Liver (tissue), 8 donors: ENCODE measurements at regions not wholly inside any gene's neighbourhood (a gene's known extent, or its start where the extent isn't known, plus 50 kb on each side); places are given as distances from the start of the nearest gene placed in this dataset.

ENCODE experiments used
- DNase-seq: peaks from one replicate; pipeline ENCODE4 v3.0.0-alpha.2; 2017; ENCODE audit warnings: low spot score
- H3K27ac ChIP-seq, 2 donors: one replicate each; pipeline ENCODE4 v1.7.0; 2013; ENCODE audit warnings: inconsistent platforms in 2 of 2, low read length in 2 of 2, control low read depth in 1 of 2, low read depth in 1 of 2, mild to moderate bottlenecking in 1 of 2
- H3K27me3 ChIP-seq, 4 donors: one replicate each; pipeline versions ENCODE4 v1.6.1 to v1.7.0; 2013; ENCODE audit warnings: low read length in 3 of 4, inconsistent platforms in 1 of 4, mild to moderate bottlenecking in 1 of 4, moderate library complexity in 1 of 4; ENCODE audit not compliant: control insufficient read depth in 4 of 4, insufficient read depth in 4 of 4
- H3K36me3 ChIP-seq, 4 donors: one replicate each; pipeline versions ENCODE4 v1.6.1 to v1.7.0; 2013; ENCODE audit warnings: low read length in 3 of 4, mild to moderate bottlenecking in 3 of 4, low read depth in 1 of 4, moderate library complexity in 1 of 4; ENCODE audit not compliant: control insufficient read depth in 4 of 4, insufficient read depth in 3 of 4
- H3K4me1 ChIP-seq, 4 donors: one replicate each; pipeline versions ENCODE4 v1.6.1 to v1.7.0; 2013; ENCODE audit warnings: low read length in 3 of 4, mild to moderate bottlenecking in 3 of 4, moderate library complexity in 1 of 4; ENCODE audit not compliant: control insufficient read depth in 4 of 4, insufficient read depth in 4 of 4
- H3K4me3 ChIP-seq, 3 donors: one replicate each; pipeline versions ENCODE4 v1.6.1 to v1.7.0; 2013; ENCODE audit warnings: low read length in 3 of 3, control low read depth in 1 of 3, low read depth in 1 of 3, mild to moderate bottlenecking in 1 of 3
- H3K9ac ChIP-seq, 2 donors: one replicate each; pipeline ENCODE4 v1.7.0; 2013; ENCODE audit warnings: low read length in 2 of 2, mild to moderate bottlenecking in 2 of 2, moderate library complexity in 2 of 2, control low read depth in 1 of 2, low read depth in 1 of 2
- H3K9me3 ChIP-seq, 4 donors: one replicate each; pipeline versions ENCODE4 v1.6.1 to v1.7.0; 2013; ENCODE audit warnings: low read length in 3 of 4; ENCODE audit not compliant: control insufficient read depth in 4 of 4
- ATF3 ChIP-seq: IDR thresholded peaks from 2 replicates; pipeline ENCODE4 v1.6.1; 2016; ENCODE audit warnings: antibody characterized with exemption
- CTCF ChIP-seq: fragments of 150-350 bp; IDR thresholded peaks from 2 replicates; pipeline ENCODE4 v1.5.1; 2017; ENCODE audit warnings: improper control_type of control experiment, low read depth, low read length; ENCODE audit not compliant: missing input control
- EGR1 ChIP-seq, 2 donors: IDR thresholded peaks; 2 replicates each; pipeline ENCODE4 v1.6.1; 2016 to 2018; ENCODE audit warnings: antibody characterized with exemption in 2 of 2, low read depth in 2 of 2
- FOXA1 ChIP-seq: IDR thresholded peaks from 2 replicates; pipeline ENCODE4 v1.6.1; 2016; ENCODE audit warnings: antibody characterized with exemption
- FOXA2 ChIP-seq: IDR thresholded peaks from 2 replicates; pipeline ENCODE4 v1.6.1; 2016; ENCODE audit warnings: antibody characterized with exemption
- HNF4A ChIP-seq, 2 donors: conservative IDR thresholded peaks; 2 replicates each; pipeline ENCODE4 v1.6.1; 2016; ENCODE audit warnings: antibody characterized with exemption in 2 of 2, mild to moderate bottlenecking in 2 of 2
- HNF4G ChIP-seq: IDR thresholded peaks from 2 replicates; pipeline ENCODE4 v1.6.1; 2016; ENCODE audit warnings: antibody characterized with exemption
- JUND ChIP-seq, 2 donors: IDR thresholded peaks; 2 replicates each; pipeline ENCODE4 v1.6.1; 2016; ENCODE audit warnings: antibody characterized with exemption in 2 of 2
- MAX ChIP-seq: IDR thresholded peaks from 2 replicates; pipeline ENCODE4 v1.6.1; 2016; ENCODE audit warnings: antibody characterized with exemption
- NR2F2 ChIP-seq: IDR thresholded peaks from 2 replicates; pipeline ENCODE4 v1.6.1; 2016; ENCODE audit warnings: antibody characterized with exemption
- RAD21 ChIP-seq, 2 donors: IDR thresholded peaks; 2 replicates each; pipeline ENCODE4 v1.6.1; 2016; ENCODE audit warnings: antibody characterized with exemption in 2 of 2, mild to moderate bottlenecking in 2 of 2
- REST ChIP-seq: IDR thresholded peaks from 2 replicates; pipeline ENCODE4 v1.6.1; 2016; ENCODE audit warnings: antibody characterized with exemption, mild to moderate bottlenecking
- SP1 ChIP-seq: IDR thresholded peaks from 2 replicates; pipeline ENCODE4 v1.6.1; 2018; ENCODE audit warnings: antibody characterized with exemption, mild to moderate bottlenecking
- TAF1 ChIP-seq: conservative IDR thresholded peaks from 2 replicates; pipeline ENCODE4 v1.6.1; 2016; ENCODE audit warnings: antibody characterized with exemption, mild to moderate bottlenecking
- YY1 ChIP-seq: IDR thresholded peaks from 2 replicates; pipeline ENCODE4 v1.6.1; 2016; ENCODE audit warnings: antibody characterized with exemption, mild to moderate bottlenecking
- ZBTB33 ChIP-seq: IDR thresholded peaks from 2 replicates; pipeline ENCODE4 v1.6.1; 2016; ENCODE audit warnings: antibody characterized with exemption
- WGBS: extraction: QIAGEN DNeasy Blood & Tissue Kit; methylation state at CpG from one replicate; pipeline ENCODE4 v1.1.7; 2013; 5-methylcytosine and 5-hydroxymethylcytosine counted together
- donor health status: healthy.
- donor health status: healthy.
- donor health status: healthy.
- donor health status: healthy.
- donor health status: healthy.

- no peak for TF ChIP-seq ZBTB33
- TF ChIP-seq JUND (IDR thresholded peaks at IDR 0.05), result no peak
- no peak for TF ChIP-seq MAX
These were observed 70.9 kb upstream of the ZSWIM6 start (continued) for GRCh38 chr5:61261136-61261535.

GRCh38 chr5:61262080-61262479, 70.0 kb upstream of the ZSWIM6 start:
- no peak overlapping the region for H3K27ac ChIP-seq
- no peak for TF ChIP-seq MAX
- 81% methylated on average over 5 of the region's 5 CpGs for WGBS
- H3K27me3 ChIP-seq, result no peaks in the 10 kb centered on the region
- no peaks in the 10 kb centered on the region for H3K9me3 ChIP-seq
- no peaks in the 10 kb centered on the region for H3K36me3 ChIP-seq
- no peaks in the 10 kb centered on the region for H3K4me1 ChIP-seq
- no peak overlapping the region for H3K4me3 ChIP-seq
- no peak for DNase-seq
- no peak overlapping the region for H3K9ac ChIP-seq

- no peak overlapping the region for H3K9ac ChIP-seq
- no peak for DNase-seq
- H3K27me3 ChIP-seq, result no peaks in the 10 kb centered on the region
- H3K27ac ChIP-seq, result no peak overlapping the region
- H3K9me3 ChIP-seq, result no peaks in the 10 kb centered on the region
- no peaks in the 10 kb centered on the region for H3K4me1 ChIP-seq
- no peak overlapping the region for H3K4me3 ChIP-seq
- TF ChIP-seq SP1 (no peak), REST (no peak), HNF4G (no peak), HNF4A (conservative IDR thresholded peaks at IDR 0.05) (no peak), JUND (IDR thresholded peaks at IDR 0.05) (no peak), ATF3 (no peak), RAD21 (IDR thresholded peaks at IDR 0.05) (no peak), YY1 (no peak), EGR1 (IDR thresholded peaks at IDR 0.05; ENCODE audit: low read depth in 2 of 2) (no peak), FOXA2 (no peak), TAF1 (no peak), ZBTB33 (no peak), NR2F2 (no peak), CTCF (no peak), FOXA1 (no peak)
- H3K36me3 ChIP-seq, result no peaks in the 10 kb centered on the region
- 70% methylated on average over 6 of the region's 6 CpGs for WGBS
These were observed 69.0 kb upstream of the ZSWIM6 start for GRCh38 chr5:61263072-61263471.
